Activated CD4-positive, alpha-beta T cell treated with anti-CD3 and anti-CD28 coated beads, Interleukin-2, Interleukin-6, amounts not matched to agents 100 ng/mL and 50 ng/mL, durations not matched to agents 16 hours and 8 hours (primary cell): ENCODE measurements at regions not wholly inside any gene's neighbourhood (a gene's known extent, or its start where the extent isn't known, plus 50 kb on each side); places are given as distances from the start of the nearest gene placed in this dataset.

Source experiments
- DNase-seq: peaks from one replicate; pipeline ENCODE4 v3.0.0-alpha.2; 2020

DNA sequence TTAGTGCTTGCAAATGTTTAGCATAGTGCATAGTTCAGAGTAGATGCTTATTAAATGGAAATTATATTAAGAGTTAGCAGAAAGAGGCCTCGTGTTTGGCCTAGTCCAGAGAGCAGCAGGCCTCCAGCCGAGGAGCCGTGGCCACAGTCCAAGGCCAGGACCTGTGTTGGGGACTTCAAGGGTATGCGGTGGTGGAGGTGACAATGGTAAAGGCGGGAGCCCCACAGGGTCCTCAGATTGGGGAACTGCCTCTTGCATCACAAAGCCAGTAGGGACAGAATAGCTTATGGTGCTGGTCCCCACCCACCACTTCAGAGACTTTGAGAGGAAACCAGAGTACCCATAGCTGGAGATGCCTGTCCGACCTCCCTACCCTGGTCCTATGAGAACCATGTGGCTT lies 554.6 kb upstream of the RIOK2 start:
- no peak for DNase-seq

DNA sequence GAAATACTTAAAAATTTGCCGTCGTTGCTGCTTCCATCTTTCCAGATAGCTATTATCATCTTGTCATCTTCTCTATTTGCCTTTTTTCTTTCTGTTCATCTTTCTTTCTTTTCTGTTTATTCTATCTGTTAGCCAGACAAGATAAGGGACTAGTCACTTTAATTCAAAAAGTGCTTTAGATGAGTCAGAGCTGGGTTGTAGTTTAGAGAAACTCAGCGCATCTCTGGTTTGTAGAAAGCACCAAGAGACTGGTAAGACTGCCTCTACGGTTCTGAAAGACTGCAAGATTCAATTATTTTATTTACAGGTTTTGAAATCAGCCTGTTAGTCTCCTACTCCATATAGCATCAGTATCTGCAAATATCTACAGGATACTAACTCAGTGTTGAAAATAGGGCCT lies 562.8 kb upstream of the RIOK2 start:
- DNase-seq: no peak

DNA sequence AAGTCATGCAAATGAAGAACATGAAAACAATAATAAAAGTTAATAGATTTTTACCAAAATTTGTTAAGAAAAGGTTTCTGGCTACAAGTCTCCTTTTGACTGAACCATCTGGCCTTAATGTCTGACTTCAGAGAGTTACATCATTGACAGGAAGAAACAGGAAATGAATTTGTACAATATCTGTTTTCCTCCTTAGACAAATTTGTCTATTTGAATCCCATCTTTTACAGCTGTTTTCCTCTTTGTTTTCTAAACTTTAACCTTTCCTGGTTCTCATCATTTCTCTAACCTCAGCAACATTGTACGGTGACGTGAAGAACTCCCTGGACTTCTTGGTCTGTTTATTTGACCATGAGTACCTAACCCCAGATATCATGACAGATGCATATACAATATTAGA lies 567.5 kb upstream of the RIOK2 start:
- DNase-seq: no peak

DNA sequence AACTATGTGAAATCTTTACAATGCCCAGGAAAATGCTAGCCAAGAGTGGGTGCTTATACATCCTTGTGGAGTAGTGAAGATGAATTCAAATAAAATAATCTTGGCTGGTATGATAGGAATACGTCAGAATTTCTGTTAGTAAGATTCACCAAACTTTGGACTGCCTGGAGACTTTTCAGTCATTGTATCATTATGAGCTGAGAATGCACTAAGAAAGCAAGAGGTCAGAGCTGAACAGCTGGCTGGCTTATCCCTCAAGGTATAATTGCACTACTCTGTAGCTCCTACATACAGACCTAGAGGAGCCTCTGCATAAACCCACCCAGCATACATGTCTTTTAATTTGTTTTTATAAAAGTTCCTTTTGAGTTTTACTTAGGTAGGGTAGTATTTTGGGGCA lies 568.5 kb upstream of the RIOK2 start:
- no peak for DNase-seq

DNA sequence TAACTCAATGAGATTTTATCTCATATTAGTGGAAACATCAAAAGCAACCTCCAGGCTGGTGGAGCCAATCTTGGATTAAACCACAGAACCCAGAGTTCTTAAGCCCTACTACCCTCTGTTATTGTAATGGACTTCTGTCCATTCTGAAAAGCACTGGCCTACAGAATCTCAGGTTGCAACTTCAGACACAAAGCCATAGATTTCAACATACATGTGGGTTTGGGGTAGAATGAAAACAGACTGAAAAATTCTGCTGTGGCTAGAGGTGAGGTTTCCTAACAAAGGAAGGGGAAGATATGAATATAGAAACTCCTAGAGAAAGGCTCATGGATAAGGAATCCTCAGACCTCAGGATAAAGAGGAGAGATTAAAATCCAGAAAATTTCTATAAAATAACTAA lies 569.8 kb upstream of the RIOK2 start:
- DNase-seq: no peak

DNA sequence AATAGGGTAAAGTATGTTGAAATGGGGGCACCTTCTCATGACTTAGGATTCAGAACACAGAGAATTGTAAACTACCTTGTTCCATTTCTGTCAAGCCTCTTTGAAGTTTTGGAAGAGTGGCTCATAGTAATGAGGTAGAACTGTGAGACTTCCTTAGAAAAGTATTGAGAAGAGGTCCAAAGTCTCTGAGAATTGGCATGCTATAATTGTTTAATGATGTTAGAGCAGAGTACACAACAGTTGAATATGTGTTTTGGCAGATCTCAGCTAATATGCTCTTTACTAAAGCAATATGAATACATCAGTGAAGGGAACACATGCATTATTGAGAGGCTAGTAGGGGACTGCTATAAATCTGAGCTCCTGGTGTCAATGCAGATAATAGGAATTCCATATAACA lies 579.4 kb upstream of the RIOK2 start:
- no peak for DNase-seq

DNA sequence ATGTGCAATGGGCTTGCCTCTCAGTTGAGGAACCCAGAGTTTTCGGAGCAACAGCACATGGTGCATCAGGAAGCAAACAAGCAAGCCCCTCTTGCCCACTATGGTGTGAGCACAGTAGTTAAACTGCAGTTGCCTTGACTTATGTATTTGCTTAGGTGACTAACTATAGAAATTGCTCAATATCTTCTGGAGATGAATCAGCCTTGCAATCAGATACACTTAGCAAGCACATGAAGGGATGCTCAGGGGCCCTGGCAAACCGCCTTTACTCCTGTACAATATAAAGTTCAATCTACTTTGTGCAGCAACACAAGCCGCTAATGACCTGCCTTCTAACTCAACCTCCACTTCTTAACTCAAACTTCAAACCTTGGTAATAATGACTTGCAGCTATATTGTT lies 581.7 kb upstream of the RIOK2 start:
- DNase-seq: peak; percentile 1

DNA sequence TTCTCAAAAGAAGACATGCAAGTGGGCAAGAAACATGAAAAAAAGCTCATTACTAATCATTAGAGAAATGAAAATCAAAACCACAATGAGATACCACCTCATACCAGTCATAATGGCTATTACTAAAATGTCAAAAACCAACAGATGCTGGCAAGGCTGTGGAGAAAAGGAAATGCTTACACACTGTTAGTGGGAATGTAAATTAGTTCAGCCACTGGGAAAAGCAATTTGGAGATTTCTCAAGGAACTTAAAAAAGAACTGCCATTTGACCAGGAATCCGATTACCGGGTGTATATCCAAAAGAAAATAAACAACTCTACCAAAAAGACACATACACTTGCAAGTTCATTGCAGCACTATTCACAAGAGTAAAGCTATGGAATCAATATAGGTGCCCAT lies 595.4 kb upstream of the RIOK2 start:
- DNase-seq: no peak

DNA sequence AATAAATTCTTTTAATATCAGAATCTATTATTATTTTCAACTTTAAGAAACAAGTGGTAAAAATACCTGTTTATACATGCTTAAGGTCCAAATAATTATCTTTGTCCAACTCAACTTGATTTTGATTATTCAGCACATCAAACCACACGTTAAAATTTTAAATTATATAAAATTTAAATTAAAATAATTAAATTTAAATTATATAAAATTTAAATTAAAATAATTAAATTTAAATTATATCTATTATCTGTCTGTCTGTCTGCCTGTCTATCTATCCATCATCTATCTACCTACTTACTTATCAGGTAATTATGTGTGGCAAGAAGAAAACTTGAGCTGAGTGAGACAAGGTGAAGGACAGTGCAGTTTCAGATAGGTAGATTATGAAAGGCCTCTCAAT lies 605.3 kb upstream of the RIOK2 start:
- DNase-seq: no peak

DNA sequence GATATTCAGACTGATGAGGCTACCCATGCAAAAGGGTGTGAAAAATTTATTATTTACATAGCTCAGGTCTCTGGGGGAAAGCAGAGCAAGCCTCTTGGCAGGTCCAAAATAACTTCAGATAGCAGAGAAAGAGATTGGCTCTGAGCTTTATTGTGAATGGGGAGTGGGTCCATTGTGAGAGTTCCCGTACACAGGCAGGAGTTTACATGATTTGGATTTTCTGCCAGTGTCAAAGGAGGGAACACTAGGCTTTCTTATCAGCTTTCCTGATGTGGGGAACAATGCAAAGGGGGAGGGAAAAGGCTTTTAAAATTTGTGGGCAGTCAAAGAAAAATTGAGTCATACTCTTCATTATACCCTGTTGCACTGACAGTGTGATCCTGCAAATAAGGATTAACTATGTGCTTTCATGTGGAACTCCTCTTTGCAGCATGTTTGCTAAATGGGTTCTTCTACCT lies 615.0 kb upstream of the RIOK2 start:
- DNase-seq: no peak

DNA sequence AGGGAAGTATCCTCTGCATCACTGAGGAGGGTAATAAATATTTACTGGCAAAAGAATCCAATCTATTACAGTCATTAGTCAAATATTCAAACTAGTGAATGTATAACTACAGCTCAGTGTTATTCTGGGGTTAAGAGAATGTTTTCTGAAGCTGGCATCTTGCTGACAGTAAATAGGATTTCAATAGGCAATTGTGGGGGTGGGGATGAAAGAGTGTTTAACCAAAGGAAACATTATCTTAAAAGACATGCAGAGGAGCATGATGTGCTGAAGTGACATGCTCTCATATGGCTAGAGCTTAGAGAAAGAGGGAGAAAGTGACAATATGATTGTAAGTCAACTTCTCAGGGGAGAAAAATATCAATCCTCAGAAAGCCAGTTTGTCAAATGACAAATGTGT lies 618.4 kb upstream of the RIOK2 start:
- DNase-seq: no peak

DNA sequence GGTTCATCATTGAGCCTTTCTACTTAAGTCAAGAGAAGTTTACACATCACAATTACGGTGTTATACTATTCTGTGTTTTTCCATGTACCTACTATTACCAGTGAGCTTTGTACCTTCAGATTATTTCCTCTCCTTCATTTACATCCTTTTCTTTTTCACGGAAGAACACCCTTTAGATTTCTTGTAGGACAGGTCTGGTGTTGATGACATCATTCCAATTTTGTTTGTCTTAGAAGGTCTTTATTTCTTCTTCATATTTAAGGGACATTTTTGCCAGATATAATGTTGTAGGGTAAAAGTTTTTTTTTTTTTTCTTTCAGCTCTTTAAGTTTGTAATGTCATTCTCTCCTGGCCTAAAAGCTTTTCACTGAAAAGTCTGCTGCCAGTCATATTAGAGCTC lies 637.1 kb upstream of the RIOK2 start:
- DNase-seq: no peak

DNA sequence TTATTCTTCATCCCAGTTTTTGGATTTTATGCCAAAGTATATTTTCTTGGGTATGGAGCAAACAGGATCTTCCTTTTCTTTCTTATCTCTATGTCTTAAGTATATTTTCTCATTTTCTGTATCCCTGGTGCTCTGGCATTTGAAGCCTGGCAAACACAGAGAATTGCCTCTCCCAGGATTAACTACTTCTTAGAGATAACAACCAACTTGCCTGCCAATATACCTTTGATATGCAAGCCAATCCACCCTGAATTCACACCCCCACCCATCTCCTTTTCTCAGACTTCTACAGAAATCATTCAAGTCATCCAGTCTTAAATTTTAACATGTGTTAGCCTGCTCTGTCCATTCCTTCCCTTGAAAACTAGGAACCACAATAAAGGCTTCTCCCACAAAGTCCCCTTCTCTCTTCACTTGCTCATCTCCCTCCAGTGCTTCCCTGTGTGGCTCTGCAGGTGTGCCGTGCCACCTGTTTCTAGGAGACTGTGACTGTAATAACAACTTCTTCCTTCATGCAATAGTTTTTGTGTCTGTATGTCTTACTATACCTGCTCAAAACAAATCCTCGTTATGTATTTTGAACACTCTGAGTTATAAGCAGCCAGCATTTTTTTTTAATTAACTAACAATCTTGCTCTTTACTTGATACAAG lies 649.7 kb upstream of the RIOK2 start:
- DNase-seq: no peak

DNA sequence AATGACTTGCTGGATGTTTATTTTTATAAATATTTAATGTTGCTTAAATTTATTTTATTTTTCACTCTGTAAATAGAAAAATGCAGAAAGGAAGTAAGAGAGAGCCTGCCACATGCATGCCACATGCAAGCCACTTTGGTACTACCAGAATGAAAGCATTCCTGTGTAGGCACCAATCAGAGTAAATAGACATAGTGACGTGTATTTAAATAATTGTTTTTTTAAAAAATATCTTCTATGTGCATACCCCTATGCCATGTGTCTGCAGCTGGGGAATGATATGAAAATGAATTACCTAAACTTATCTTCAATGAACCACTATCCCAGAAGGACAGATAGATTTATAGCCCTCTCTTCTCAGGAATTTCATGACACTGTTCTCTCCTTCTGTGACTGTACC lies 651.5 kb upstream of the RIOK2 start:
- DNase-seq: no peak

DNA sequence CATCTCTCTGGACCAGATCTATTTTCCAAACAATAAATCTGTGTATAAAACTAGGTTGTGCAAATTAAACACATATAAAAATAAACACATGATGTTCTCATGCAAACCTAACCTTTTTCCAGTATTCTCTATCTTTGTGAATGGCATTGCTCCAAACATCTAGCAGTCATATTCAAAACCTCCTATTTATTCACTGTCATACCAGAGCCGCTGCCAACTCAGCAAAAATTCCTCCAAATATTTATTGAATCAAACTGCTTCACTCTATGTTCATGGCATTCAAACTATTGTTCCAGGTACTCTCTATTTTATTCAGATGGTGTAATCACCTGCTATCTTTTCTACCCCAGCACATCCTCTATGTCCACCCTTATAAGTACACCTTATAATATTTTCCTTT lies 652.1 kb upstream of the RIOK2 start:
- no peak for DNase-seq

DNA sequence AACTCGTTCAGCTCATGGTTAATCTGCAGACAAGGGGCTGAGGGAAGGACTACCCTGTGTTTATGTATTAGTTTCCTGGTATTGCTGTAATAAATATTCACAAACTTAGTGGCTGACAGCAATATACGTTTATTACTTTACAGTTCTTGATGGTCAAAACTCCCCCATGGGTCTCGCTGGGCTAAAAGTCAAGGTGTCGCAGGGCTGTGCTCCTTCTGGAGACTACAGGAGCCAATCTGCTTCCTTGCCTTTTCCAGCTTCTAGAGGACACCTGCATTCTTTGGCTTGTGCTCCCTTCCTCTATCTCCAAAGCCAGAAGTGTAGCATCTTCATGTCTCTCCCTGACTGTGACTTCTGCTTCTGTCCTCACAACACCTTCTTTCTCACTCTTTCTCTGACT lies 653.8 kb upstream of the RIOK2 start:
- no peak for DNase-seq

DNA sequence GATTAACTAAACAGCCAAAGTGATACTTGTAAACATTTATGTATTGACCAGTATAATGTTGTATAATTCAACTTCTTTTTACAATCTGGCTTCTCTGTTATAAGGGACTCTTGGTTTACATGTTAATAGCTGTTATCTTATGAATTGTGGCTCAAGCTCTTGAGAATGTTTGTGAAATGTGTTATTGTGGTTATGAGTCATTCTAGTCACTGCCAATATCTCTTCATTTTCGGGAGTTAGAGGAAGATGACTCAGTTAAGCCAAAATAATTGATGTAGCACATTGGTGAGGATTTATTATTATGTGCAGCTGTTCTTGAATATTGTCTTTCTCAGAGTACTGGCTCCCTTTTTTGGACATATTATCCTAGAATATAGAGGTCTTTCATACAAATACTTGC lies 655.2 kb upstream of the RIOK2 start:
- peak; percentile 48 for DNase-seq

DNA sequence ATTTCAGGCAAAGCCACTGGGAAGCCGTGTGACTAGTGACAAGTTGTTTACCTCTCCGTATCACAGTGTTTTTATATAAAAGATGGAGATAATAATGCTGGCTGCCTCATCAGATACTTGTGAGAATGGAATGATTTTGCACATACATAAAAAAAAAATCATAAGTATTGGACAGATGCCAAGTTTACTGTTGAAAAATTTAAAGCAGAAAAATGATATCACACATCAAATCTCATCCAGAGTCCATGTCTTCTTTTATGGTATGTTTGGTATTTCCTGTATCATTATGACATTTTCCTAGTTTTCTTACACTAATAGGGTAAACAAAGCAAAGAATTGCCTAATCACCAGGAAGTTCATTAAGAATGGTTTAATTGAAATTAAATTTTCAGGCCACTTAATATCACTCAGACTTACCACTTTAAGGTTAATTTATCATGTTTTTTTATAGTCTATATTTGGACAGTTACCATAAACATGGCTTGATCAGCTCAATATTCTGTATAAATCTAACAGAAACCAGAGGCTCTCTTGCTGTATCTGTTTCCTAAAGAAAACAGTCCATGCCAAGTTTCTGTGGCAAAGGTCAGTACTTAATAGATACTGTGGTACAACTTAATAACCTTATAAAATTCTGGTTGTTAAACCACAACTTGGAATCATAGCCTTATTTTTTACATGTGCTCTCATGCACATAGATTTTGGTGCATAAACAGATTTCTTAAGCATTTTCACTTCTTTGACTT lies 656.5 kb upstream of the RIOK2 start:
- DNase-seq: no peak

DNA sequence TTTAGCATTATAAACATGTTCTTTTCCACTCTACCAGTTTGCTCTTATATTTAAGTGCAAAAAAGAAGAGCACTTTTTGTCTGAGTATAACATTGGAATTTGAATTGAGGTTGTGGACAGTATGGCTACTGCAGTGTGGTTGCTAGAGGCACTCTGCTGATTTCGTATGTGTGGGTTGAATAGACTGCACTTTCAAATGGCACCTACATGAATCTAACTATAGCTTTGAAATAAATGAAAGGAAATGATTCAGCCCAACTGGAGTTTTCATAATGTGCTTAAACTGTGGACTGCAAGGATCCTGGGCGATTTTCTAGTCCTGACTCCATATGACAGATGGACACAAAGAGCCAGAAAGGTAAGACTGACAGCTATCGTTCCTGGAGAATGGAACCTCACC lies 657.6 kb upstream of the RIOK2 start:
- no peak for DNase-seq

DNA sequence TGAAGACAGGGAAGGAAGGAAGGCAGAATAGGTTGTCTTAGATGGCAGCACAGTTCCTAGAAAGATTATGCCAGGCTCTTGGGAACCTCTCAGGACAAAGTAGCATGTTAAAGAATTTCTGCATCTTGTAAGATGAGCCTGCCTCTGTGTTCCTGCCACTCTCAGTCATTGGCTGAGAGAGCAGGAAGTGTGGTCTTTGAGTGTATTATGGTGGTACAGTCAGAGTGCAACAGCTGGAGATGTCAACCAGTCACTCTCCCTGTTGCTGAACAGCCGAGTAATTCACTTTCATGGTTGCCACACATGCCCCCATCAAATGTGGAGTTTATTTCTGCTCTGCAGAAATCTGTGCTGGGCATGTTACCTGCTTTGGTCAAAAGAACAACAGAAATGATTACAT lies 659.6 kb upstream of the RIOK2 start:
- no peak for DNase-seq

DNA sequence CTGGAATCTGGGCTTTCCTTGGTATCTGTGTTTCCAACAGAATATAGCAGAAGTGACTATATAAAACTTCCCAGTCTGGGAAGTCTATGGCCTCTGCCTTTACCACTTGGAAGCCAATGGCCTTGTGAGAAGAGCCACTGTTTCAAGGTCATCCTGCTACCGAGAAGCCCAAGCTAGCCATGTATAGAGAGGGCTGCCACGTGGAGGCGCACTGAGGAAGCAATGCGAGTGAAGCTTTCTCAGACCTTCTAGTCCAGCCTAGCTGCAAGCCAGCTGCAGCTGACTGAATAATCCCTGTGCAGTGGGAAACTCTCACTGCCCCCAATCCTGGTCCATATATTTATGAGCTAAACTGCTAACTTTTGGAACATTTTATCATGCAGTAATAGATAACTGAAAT lies 661.8 kb upstream of the RIOK2 start:
- no peak for DNase-seq

DNA sequence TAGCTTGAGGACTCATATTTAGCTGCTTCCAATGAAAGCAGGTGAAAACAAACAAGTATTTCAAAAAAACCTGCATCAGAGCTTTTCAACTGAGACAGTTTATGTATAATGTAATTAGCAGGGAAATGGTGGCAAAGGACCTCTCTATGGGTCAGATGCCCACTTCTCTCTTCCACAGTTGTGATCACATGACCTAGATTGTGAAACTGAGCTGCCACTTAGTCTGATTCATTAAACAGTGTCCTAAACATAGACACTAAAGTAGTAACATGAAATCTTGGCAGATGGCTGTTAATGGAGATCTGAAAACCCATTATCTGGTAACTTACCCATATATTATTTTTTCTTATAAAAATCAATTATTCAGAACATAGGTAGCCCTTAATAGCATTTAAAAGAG lies 663.6 kb upstream of the RIOK2 start:
- DNase-seq: no peak

DNA sequence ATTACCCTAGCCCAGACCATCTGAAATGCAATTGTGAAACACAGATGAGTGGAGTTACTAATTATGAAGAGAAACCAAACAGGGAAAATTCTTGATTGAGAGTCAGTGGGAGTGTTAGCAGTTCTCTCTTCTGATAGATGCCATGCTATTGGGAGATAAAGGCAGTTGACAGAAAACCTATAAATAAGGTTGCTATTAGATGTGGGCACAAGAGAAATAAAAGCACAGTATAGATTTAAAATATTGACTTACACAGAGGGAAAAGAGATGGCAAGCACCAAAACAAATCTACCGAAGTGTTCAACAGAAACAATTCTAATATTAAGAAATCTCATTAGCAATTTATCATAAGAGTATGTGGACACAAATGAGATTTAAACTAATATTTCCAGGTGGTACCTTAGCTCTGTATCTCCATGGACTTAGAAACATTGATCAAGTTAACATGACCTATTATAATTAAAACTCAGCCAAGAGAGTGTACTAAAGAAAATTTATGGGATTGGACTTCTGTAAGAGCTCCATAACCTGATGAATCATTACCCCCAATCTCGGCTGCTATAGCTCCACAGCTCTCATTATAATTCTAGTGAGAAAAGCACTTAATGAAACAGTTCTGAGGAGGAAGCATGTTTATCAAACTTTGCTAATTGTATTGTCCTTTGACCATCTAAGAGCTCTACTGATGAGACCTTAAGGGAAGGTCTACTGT lies 665.0 kb upstream of the RIOK2 start:
- no peak for DNase-seq

DNA sequence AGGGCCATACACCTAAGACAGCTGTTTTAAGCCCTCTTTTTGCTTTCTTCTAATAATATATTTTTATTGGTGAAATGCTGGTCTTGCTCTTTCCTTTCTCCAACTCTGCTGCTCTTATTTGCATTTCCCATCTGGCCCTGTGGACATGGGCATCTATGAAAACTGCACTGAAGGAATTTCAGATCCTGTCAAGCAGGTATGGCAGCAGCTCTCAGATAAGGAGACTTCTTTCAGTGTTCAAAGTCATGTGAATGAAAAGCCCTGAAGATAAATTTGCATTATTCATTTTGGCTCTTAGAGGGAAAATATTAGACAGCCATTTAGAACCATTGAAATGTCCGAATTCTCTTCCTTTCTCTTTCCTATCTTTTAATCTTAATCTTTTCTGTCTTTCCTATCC lies 668.0 kb upstream of the RIOK2 start:
- DNase-seq: no peak
